ENCODE measurements at regions not wholly inside any gene's neighbourhood (a gene's known extent, or its start where the extent isn't known, plus 50 kb on each side); places are given as distances from the start of the nearest gene placed in this dataset.

DNA sequence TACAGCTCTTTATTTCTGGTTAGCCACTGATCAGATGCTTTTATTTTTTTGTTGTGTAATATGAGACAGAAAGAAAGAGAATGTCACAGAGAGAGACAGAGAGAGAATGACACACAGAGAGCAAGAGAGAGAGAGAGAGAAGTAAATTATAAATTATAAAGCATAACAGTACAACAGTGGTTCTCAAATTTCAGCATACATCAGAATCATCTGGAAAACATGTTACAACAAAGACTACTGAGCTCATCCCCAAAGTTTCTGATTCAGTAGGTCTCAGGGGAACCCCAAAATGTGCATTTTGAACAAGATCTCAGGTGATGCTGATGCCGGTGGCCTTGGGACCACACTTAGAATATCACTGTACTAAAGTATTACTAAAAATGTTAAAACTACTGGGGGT lies 245.8 kb upstream of the DIAPH2 start:
- 100% methylated on average over 1 of the region's 1 CpG for WGBS (ENCODE audit: low lambda C conversion rate)
- in situ Hi-C loops (cut with HindIII; ENCODE audit: extremely low pct_ligation_motif_present, low pct_unique_long_range_greater_than_20kb) (no loop called here), intact Hi-C loops (cut with micrococcal nuclease; ENCODE audit: unreplicated experiment) (no loop called here)
- Histone ChIP-seq H3K27me3 (ENCODE audit: control insufficient read depth in 1 of 2, insufficient read depth in 2 of 2, low read length in 2 of 2) (no peaks in the 10 kb centered on the region), H3K79me2 (ENCODE audit: insufficient read depth, low read length) (no peaks in the 10 kb centered on the region), H3K27ac (ENCODE audit: extremely low read length, insufficient read depth, low read length) (no peak overlapping the region), H3K36me3 (replicated peaks in 1 of 2; ENCODE audit: control insufficient read depth in 1 of 2, insufficient read depth in 2 of 2, low read length in 2 of 2) (no peaks in the 10 kb centered on the region), H2AFZ (ENCODE audit: low read length) (no peak overlapping the region), H3K9me3 (ENCODE audit: low read length) (no peaks in the 10 kb centered on the region), H3K9ac (ENCODE audit: insufficient read depth, low read depth, low read length) (no peak overlapping the region), H3K4me1 (ENCODE audit: insufficient read depth, low read length) (no peaks in the 10 kb centered on the region), H3K4me3 (replicated peaks in 1 of 3; ENCODE audit: insufficient read depth in 1 of 3, low read depth in 2 of 3, low read length in 3 of 3) (no peak overlapping the region), H4K20me1 (ENCODE audit: insufficient read depth, low read length) (no peaks in the 10 kb centered on the region), H3K4me2 (ENCODE audit: low read depth, low read length) (no peak overlapping the region)
- ChIA-PET CTCF (ENCODE audit: low intra/inter-chr PET ratio, low total read pairs) (no interaction called here), POLR2A (no interaction called here)
- BruUV-seq (replicated peaks): no TSS peak
- ATAC-seq (no peak), DNase-seq (ENCODE audit: low spot score) (no peak), FAIRE-seq (no peak)
- TF ChIP-seq, protein P1, sequence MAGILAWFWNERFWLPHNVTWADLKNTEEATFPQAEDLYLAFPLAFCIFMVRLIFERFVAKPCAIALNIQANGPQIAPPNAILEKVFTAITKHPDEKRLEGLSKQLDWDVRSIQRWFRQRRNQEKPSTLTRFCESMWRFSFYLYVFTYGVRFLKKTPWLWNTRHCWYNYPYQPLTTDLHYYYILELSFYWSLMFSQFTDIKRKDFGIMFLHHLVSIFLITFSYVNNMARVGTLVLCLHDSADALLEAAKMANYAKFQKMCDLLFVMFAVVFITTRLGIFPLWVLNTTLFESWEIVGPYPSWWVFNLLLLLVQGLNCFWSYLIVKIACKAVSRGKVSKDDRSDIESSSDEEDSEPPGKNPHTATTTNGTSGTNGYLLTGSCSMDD (CRISPR knock-in tag; IDR thresholded peaks at IDR 0.05): no peak
- TF ChIP-seq ZNF891 (CRISPR knock-in tag; IDR thresholded peaks at IDR 0.05) (no peak), ZNF75D (CRISPR knock-in tag; IDR thresholded peaks at IDR 0.05; ENCODE audit: borderline replicate concordance) (no peak), ADNP (CRISPR knock-in tag; IDR thresholded peaks at IDR 0.05) (no peak), ZNF232 (CRISPR knock-in tag; IDR thresholded peaks at IDR 0.05; ENCODE audit: borderline replicate concordance) (no peak), HMG20A (CRISPR knock-in tag; IDR thresholded peaks at IDR 0.05; ENCODE audit: borderline replicate concordance) (no peak), MZF1 (CRISPR knock-in tag; IDR thresholded peaks at IDR 0.05; ENCODE audit: borderline replicate concordance) (no peak)
- TF ChIP-seq, protein P2, sequence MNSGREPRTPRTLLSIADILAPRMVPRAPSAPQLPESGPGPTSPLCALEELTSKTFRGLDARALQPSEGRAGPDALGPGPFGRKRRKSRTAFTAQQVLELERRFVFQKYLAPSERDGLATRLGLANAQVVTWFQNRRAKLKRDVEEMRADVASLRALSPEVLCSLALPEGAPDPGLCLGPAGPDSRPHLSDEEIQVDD (CRISPR knock-in tag; IDR thresholded peaks at IDR 0.05; ENCODE audit: borderline replicate concordance): no peak
- TF ChIP-seq, protein P3, sequence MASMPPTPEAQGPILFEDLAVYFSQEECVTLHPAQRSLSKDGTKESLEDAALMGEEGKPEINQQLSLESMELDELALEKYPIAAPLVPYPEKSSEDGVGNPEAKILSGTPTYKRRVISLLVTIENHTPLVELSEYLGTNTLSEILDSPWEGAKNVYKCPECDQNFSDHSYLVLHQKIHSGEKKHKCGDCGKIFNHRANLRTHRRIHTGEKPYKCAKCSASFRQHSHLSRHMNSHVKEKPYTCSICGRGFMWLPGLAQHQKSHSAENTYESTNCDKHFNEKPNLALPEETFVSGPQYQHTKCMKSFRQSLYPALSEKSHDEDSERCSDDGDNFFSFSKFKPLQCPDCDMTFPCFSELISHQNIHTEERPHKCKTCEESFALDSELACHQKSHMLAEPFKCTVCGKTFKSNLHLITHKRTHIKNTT (CRISPR knock-in tag; IDR thresholded peaks at IDR 0.05): no peak
